Stimulated activated memory B cell treated with anti-CD40 and anti-IgM and Interleukin-4, amounts not matched to agents 10 μg/mL and 1 μg/mL and 100 μg/mL, for 72 hours (primary cell): ENCODE measurements at regions not wholly inside any gene's neighbourhood (a gene's known extent, or its start where the extent isn't known, plus 50 kb on each side); places are given as distances from the start of the nearest gene placed in this dataset.

Experiments
- ATAC-seq: fragments of 150-1000 bp; cut with Tn5 transposase; 2 replicates; pipeline ENCODE4 v1.10.0; 2021
- H3K27ac Mint-ChIP-seq: one replicate; pipeline ENCODE4 v1.8.0; 2022; ENCODE audit warnings: mild to moderate bottlenecking, mixed read lengths
- H3K27me3 Mint-ChIP-seq: one replicate; pipeline ENCODE4 v1.8.0; 2022; ENCODE audit warnings: mixed read lengths
- H3K36me3 Mint-ChIP-seq: one replicate; pipeline ENCODE4 v1.8.0; 2022; ENCODE audit warnings: mixed read lengths
- H3K4me1 Mint-ChIP-seq: one replicate; pipeline ENCODE4 v1.8.0; 2022; ENCODE audit warnings: mixed read lengths
- H3K4me3 Mint-ChIP-seq: one replicate; pipeline ENCODE4 v1.8.0; 2022; ENCODE audit warnings: mild to moderate bottlenecking, moderate library complexity, mixed read lengths
- H3K9me3 Mint-ChIP-seq: one replicate; pipeline ENCODE4 v1.8.0; 2022; ENCODE audit warnings: mixed read lengths

DNA sequence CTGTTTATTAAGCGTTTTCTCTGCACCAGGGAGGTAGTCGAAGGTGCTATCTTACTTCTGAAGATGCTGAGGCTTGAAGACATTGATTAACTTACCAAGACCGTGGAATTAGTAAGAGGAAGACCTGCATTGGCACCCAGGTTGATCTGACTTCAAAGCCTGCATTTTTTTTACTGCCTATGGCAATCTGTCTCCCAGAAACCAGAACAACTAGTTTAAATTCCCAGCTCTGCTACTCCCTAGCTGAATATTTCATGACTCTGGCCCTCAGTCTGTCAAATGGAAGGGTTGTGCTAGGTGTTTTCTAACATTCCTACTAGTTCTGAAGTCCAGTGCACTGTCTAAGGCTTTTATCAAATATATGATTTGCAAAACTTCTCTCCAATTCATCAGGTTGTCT is 52.0 kb upstream of the GRAMD1B start:
- no peak overlapping the region for H3K27ac Mint-ChIP-seq
- no peak for ATAC-seq
- H3K36me3 Mint-ChIP-seq: no peaks in the 10 kb centered on the region
- no peaks in the 10 kb centered on the region for H3K27me3 Mint-ChIP-seq
- H3K4me3 Mint-ChIP-seq: no peak overlapping the region
- peaks cover 7% of the 10 kb centered on the region for H3K4me1 Mint-ChIP-seq
- no peaks in the 10 kb centered on the region for H3K9me3 Mint-ChIP-seq

DNA sequence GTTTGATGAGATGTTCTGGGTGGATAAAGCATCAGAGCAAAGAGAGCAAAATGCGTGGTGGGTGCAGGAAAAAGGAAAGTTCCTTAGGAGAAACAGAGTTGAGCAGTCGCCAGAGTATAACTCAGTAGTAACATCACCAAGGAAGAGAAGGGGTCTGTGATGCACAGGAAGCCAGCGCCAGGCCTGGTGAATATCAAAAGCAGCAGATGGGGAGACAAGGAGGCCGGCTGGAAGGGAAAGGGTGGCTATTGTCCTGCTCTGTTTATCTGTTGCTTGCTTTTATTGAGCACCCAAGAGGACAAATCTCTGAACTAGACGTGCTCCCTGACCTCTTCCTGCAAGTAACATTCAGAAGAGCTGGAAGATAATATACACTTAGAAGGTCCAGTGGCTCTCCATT is 52.7 kb upstream of the GRAMD1B start:
- Mint-ChIP-seq H3K9me3 (no peaks in the 10 kb centered on the region), H3K36me3 (no peaks in the 10 kb centered on the region), H3K27me3 (no peaks in the 10 kb centered on the region), H3K4me3 (no peak overlapping the region), H3K27ac (no peak overlapping the region), H3K4me1 (peaks cover 3% of the 10 kb centered on the region)
- ATAC-seq: no peak

DNA sequence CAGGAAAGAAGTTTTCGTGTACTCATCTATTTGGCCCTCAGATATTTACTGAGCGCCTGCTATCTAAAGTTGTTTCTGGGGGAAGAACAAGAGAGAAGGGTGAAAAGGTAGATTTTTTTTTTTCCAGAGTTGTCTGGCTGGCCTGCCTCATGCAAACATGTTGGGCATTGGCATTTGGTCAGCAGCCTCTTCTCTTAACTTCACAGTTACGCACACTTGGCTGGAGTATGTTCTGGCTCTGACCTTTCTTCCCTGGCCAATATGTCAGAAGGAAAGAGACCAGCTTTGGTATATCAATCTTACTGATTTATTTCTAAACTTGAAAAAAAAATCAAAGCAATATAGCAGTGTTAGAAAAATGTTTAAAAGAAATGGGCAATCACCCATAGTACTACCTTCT is 54.2 kb upstream of the GRAMD1B start:
- H3K4me1 Mint-ChIP-seq: no peaks in the 10 kb centered on the region
- H3K36me3 Mint-ChIP-seq: no peaks in the 10 kb centered on the region
- H3K27me3 Mint-ChIP-seq: no peaks in the 10 kb centered on the region
- no peak overlapping the region for H3K27ac Mint-ChIP-seq
- no peak overlapping the region for H3K4me3 Mint-ChIP-seq
- no peaks in the 10 kb centered on the region for H3K9me3 Mint-ChIP-seq
- ATAC-seq: no peak

DNA sequence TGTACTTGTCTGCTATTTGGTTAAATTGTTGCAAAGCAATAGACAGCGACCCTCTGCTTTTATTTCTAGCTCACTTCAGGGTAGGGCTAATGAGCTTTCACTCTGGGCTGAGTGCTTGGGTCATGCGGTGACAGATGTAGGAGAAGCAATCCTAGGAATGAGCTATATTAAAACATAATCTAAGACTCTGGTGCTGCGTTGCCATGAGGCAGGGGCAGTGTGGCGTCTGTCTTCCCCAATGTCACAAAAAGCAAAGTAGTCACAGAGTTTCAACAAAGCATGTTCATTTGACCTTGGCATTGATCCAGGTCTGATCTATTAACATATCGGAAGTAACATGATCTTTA is 55.5 kb upstream of the GRAMD1B start:
- Mint-ChIP-seq H3K27me3 (no peaks in the 10 kb centered on the region), H3K4me3 (no peak overlapping the region), H3K27ac (no peak overlapping the region), H3K9me3 (no peaks in the 10 kb centered on the region), H3K4me1 (no peaks in the 10 kb centered on the region), H3K36me3 (no peaks in the 10 kb centered on the region)
- no peak for ATAC-seq

DNA sequence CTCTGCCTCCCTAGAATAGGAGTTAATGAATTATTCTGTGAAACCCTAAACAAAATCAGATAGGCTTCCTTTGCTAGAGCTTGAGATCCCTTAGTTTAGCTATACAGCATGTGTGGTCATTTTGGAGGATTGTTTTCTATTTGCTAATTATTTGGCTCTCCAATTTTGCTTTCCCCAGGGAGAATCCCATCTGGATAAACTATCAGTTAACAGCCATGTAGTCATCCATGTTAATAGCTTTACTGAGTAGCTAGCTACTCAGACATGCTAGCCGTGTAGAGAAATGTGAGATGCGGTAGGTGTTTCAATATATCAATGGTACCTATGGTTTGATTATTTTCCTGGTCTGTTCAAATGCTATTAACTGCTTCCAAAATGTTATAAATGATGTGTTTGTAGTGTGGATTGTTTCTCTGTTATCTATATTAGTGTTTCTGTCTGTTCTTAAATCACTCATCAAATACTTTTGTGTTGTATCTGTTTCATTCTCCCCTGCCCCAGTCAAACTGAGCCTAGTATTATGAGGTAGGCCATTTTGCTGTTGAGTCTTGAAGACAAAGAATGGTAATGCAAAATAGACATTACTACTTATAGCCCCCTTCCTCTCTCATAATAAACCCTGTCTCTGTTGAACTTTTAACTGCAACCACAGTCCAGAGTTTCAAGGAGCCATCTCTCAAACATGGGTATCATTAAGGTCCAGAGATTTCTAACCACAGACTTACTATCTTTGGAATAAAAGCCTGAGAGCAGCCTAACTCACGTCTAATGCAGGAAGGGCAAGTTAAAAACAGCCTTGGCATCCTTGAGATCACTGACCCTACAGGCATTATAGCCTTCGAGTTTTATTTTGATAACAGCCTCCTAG is 56.1 kb upstream of the GRAMD1B start:
- no peak overlapping the region for H3K4me3 Mint-ChIP-seq
- H3K9me3 Mint-ChIP-seq: no peaks in the 10 kb centered on the region

DNA sequence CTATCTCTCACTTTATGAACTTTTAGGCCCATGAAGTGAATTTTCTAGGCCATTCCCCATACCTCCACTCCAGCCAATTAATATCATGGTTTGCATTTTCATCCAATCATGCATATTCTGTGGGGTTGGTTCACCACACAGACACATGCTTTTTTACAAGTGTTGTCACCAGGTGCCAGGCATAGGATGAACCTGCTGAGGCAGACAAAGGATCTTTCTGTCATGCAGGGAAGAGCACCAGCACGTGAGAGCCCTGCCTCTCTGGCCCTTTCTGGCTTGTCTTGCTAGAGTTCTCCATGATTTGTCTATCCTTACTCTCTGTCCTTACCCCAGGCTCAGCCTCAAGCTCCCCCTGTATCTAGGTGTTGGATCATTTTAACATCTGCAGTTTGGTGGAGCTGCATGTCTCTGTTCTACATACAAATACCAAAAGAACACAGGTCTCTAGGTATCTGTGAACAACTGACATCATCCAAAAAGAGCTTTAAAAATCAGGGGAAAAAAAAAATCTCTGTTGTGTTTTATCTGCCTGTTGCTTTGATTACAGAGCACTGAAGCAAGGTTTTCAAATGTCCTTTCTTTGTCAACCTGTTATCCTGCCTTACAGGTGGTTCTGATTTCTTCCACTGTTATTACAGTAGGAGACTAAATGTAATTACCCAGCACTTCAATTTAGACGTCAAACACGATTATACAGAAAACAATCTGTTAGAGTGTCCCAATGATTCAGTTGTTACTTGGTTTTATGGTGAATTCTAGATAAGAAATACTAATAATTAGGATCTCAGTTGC is 58.4 kb upstream of the GRAMD1B start:
- no peak overlapping the region for H3K27ac Mint-ChIP-seq
- H3K9me3 Mint-ChIP-seq: no peaks in the 10 kb centered on the region
- peaks cover 13% of the 10 kb centered on the region for H3K27me3 Mint-ChIP-seq
- no peaks in the 10 kb centered on the region for H3K36me3 Mint-ChIP-seq
- ATAC-seq: no peak
- no peaks in the 10 kb centered on the region for H3K4me1 Mint-ChIP-seq
- H3K4me3 Mint-ChIP-seq: no peak overlapping the region

More for the DNA sequence above, 56.1 kb upstream of the GRAMD1B start:
- Mint-ChIP-seq H3K27ac (no peak overlapping the region), H3K36me3 (no peaks in the 10 kb centered on the region), H3K4me1 (no peaks in the 10 kb centered on the region), H3K27me3 (no peaks in the 10 kb centered on the region)
- ATAC-seq: no peak

DNA sequence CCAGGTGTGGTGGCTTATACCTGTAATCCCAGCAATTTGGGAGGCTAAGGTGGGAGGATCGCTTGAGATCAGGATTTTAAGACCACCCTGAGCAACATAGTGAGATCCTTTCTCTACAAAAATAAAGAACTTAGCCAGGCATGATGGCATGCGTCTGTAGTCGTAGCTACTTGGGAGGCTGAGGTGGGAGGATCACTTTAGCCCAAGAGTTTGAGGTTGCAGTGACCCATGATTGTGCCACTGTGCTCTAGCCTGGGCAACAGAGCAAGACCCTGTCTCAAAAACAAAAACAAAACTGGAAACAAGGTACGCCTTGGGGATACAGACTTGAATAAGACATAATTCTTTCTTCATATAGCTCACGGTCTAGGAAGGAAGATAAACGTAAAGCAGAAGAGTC is 63.1 kb upstream of the GRAMD1B start:
- Mint-ChIP-seq H3K4me1 (peaks cover 6% of the 10 kb centered on the region), H3K4me3 (no peak overlapping the region), H3K9me3 (no peaks in the 10 kb centered on the region), H3K27me3 (peaks cover 23% of the 10 kb centered on the region), H3K36me3 (no peaks in the 10 kb centered on the region), H3K27ac (no peak overlapping the region)
- no peak for ATAC-seq

DNA sequence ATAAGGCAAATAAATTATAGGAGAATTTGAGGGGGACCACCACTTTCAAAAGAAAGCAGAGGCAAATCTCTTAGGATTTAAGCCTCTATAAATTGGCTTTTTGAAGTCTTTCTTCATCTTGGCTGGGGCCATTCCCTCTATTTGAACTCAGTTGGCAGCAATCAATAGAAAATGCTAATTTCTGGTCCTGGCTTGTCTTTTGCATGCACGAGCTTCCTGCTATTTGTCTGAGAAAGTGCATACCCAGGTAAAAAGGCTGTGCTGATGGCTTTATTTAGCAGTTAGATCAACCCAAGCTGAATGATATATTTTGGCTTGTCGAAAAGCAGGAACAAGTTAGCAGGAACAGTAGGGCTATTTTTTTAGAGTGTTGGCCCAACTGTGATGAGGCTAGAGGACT is 64.1 kb upstream of the GRAMD1B start:
- peaks cover 6% of the 10 kb centered on the region for H3K4me1 Mint-ChIP-seq
- no peak for ATAC-seq
- no peak overlapping the region for H3K27ac Mint-ChIP-seq
- no peaks in the 10 kb centered on the region for H3K9me3 Mint-ChIP-seq
- H3K27me3 Mint-ChIP-seq: peaks cover 25% of the 10 kb centered on the region
- no peaks in the 10 kb centered on the region for H3K36me3 Mint-ChIP-seq
- H3K4me3 Mint-ChIP-seq: no peak overlapping the region

DNA sequence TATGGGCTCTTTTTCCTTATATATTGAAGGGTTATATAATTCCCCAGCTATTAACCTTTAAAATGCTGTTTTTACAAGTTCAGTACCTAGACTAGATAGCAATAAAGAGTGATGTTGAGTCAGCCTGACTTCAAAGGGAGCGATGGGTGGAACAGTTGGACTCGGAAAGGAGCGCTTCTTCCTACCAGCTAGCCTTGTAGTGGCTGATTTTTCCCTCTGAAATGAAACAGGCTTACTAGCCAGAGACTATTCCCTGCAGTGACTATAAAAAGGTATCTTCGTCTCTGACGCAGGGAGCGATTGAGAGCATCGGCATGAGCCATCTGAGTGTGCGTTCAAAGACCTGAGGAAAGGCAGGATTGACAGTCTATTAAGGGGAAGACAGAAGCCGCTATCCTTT is 66.0 kb upstream of the GRAMD1B start:
- Mint-ChIP-seq H3K27me3 (peaks cover 38% of the 10 kb centered on the region), H3K36me3 (no peaks in the 10 kb centered on the region), H3K9me3 (no peaks in the 10 kb centered on the region), H3K4me1 (peaks cover 6% of the 10 kb centered on the region), H3K4me3 (no peak overlapping the region), H3K27ac (no peak overlapping the region)
- ATAC-seq: no peak

DNA sequence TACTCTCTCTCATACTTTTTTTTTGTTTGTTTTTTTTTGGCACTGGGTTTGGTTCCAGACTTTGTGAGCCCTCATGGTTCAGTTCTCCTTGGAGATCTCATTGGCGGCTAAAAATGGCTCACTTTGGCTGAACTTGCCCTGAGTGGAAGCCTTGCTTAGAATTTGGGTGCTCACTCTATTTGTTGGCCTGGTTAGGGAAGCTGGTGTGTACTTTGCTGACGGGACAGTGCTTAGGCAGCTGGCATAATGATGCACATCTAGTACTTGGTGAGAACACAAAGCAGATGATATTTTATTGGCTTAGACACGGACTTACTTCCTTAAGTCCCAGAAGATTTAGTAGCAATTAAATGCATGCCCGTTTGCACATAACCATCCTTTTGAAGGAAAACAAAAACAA is 66.5 kb upstream of the GRAMD1B start:
- Mint-ChIP-seq H3K27ac (no peak overlapping the region), H3K4me3 (no peak overlapping the region), H3K4me1 (peaks cover 6% of the 10 kb centered on the region), H3K36me3 (no peaks in the 10 kb centered on the region), H3K27me3 (peaks cover 44% of the 10 kb centered on the region), H3K9me3 (no peaks in the 10 kb centered on the region)
- no peak for ATAC-seq

DNA sequence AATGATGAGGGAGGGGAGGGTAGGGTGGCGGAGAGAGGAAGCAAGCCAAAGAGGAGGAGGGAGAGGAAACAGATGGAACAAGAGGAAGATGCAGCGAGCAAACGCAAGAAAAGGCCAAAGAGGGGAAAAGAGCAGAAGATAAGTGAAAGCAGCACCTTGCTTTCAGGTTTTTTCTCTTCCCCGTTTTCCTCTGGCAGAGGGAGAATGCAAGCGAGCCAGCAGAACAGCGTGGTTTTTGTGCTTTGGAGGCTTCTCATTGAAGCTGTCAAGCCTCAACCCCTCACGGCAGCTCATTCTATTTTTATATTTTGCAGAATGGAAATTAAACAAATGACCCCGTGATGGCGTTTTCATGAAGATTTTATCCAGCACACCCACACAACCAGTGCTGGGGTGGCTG is 67.1 kb upstream of the GRAMD1B start:
- no peaks in the 10 kb centered on the region for H3K9me3 Mint-ChIP-seq
- no peak overlapping the region for H3K4me3 Mint-ChIP-seq
- H3K27me3 Mint-ChIP-seq: peaks cover 49% of the 10 kb centered on the region
- no peak for ATAC-seq
- no peak overlapping the region for H3K27ac Mint-ChIP-seq
- H3K4me1 Mint-ChIP-seq: peaks cover 10% of the 10 kb centered on the region
- H3K36me3 Mint-ChIP-seq: no peaks in the 10 kb centered on the region

DNA sequence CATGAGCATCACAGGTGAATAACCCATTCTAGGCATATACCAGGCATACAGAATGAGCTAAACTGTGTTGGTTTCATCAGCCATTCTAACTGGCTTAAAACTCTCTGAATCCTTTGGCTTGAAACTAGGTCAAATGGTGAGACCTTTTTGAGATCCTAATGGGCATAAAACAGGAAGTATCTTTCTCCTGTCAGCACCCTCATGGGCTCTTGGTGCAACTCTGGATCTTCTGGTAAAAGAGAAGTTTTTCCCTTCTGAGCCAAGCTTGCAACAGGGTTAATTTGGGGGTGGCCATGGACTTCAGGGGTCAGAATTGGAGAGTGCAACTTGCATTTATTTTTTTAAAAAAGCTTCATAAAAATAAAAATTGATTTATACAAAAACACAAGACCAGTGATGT is 67.9 kb upstream of the GRAMD1B start:
- H3K4me1 Mint-ChIP-seq: peaks cover 13% of the 10 kb centered on the region
- no peaks in the 10 kb centered on the region for H3K9me3 Mint-ChIP-seq
- H3K36me3 Mint-ChIP-seq: no peaks in the 10 kb centered on the region
- no peak overlapping the region for H3K27ac Mint-ChIP-seq
- ATAC-seq: no peak
- peaks cover 49% of the 10 kb centered on the region for H3K27me3 Mint-ChIP-seq
- H3K4me3 Mint-ChIP-seq: no peak overlapping the region

DNA sequence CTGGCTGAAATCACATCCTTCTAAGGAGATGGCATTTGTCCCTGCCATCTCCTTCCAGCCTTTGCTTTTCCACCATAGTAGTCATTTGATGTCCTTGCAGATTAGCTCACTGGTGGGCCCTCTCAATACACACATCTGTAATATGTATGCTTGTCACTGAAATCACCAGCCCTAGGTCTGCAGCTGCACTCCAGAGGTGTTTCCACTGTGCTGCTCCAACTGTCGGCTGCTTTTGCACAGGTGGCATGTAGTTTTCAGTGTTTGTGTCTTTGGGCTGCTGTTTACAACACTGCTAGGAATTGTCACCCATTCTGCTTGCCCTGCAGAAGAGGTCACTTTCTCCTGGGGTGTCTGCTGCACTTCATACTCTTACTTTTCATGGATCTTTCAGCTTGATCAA is 69.0 kb upstream of the GRAMD1B start:
- Mint-ChIP-seq H3K36me3 (no peaks in the 10 kb centered on the region), H3K27ac (no peak overlapping the region), H3K27me3 (peaks cover 52% of the 10 kb centered on the region), H3K4me1 (peaks cover 13% of the 10 kb centered on the region), H3K4me3 (no peak overlapping the region), H3K9me3 (no peaks in the 10 kb centered on the region)
- ATAC-seq: no peak

DNA sequence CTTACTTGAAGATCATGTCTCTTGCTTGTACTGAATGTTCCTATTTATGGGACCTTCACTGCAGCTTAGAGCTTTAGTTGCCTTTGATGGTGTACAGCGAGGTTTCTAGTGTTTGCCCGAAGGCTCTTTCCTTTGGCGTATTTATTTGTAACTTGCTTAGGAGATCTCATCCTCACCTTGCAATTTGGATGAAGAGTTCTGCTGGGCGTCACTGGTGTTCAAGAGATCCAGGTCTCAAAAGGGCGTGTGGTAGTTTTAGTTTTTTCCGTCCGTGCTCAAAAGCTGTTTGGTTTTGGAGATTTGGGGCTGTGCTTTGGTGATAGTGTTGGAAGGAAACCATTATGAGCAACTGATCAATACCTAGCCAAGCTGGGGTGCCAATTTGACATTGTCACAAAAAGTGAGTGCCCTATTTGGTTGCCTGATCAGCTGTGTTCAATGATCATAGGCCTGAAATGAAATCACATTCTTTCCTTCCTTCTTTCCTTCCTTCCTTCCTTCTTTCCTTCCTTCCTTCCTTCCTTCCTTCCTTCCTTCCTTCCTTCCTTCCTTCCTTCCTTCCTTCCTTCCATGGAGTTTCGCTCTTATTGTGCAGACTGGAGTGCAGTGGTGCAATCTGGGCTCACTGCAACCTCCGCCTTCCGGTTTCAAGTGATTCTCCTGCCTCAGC is 69.7 kb upstream of the GRAMD1B start:
- Mint-ChIP-seq H3K27me3 (peaks cover 52% of the 10 kb centered on the region), H3K4me3 (no peak overlapping the region), H3K27ac (no peak overlapping the region), H3K9me3 (no peaks in the 10 kb centered on the region), H3K4me1 (peaks cover 13% of the 10 kb centered on the region), H3K36me3 (no peaks in the 10 kb centered on the region)
- ATAC-seq: no peak

DNA sequence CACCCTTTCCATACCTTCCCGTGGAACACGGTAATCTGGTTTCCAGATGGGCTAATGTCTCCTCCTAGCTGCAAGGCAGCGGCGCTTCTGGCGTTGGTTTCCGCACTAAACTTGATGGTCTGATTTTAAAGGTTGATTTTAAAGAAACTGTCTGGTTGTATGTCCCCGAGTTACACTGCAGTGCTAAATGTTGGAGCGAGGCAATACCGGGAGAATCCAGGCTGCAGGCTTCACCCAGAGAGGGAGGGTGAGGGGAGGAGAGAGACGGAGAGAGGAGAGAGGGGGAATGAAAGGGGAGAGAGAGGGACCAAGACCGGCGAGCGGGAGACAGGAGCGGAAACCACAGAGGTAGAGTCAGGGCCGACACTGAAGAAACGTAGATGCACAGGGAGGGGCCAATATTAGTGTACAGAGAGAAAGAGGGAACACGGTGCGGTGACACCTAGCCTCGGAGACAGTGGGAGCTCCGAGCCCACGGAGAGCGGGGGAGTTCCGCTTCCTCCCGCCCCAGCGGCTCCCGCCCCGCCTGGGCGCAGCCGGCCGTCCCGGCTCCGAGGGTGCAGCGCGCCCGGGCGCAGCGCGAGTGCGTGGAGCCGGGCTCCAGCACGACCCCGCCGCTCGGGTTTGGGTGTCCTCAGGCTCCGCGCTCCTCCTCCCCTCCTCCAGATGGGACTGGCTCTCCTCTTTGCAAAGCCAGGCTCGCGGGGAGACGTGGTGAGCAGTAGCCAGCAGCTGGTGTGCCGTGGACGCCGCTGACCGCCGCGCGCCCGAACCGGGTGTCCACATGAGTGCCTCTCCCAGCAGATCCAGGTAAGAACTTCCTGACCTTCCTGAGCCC is 71.9 kb upstream of the GRAMD1B start:
- no peak overlapping the region for H3K27ac Mint-ChIP-seq
- ATAC-seq: no peak
- H3K36me3 Mint-ChIP-seq: no peaks in the 10 kb centered on the region

More for the DNA sequence above, 71.9 kb upstream of the GRAMD1B start:
- peak overlapping the region; percentile 73 for H3K4me3 Mint-ChIP-seq
- H3K9me3 Mint-ChIP-seq: no peaks in the 10 kb centered on the region
- peaks cover 53% of the 10 kb centered on the region for H3K27me3 Mint-ChIP-seq
- peaks cover 13% of the 10 kb centered on the region for H3K4me1 Mint-ChIP-seq
